NCI-H526 (cell line): ENCODE measurements at regions not wholly inside any gene's neighbourhood (a gene's known extent, or its start where the extent isn't known, plus 50 kb on each side); places are given as distances from the start of the nearest gene placed in this dataset.

ENCODE experiments used
- DNase-seq, 2 experiments: peaks; one replicate each; lab custom pipeline; 2025; lab: John Stamatoyannopoulos, UW

- DNase-seq: no peak
Observed at GRCh38 chr5:106363578-106363977, 1307.2 kb downstream of the EFNA5 start.

- DNase-seq: no peak
Observed at GRCh38 chr5:106361905-106362304, 1308.8 kb downstream of the EFNA5 start.

- DNase-seq: no peak
Observed at GRCh38 chr5:106331415-106331814, 1339.3 kb downstream of the EFNA5 start.

GRCh38 chr5:106324356-106324755, 1346.4 kb downstream of the EFNA5 start:
- no peak for DNase-seq

- no peak for DNase-seq
Observed at GRCh38 chr5:106321242-106321641, 1349.5 kb downstream of the EFNA5 start.

- DNase-seq: no peak
Observed at GRCh38 chr5:106314221-106314824, 1356.4 kb downstream of the EFNA5 start.

GRCh38 chr5:106312360-106312759, 1358.4 kb downstream of the EFNA5 start:
- no peak for DNase-seq

GRCh38 chr5:106311230-106311915, 1359.4 kb downstream of the EFNA5 start:
- DNase-seq: no peak

GRCh38 chr5:106307265-106307664, 1363.5 kb downstream of the EFNA5 start:
- DNase-seq: no peak

GRCh38 chr5:106306313-106307028, 1364.3 kb downstream of the EFNA5 start:
- no peak for DNase-seq

GRCh38 chr5:106303911-106304310, 1366.8 kb downstream of the EFNA5 start:
- DNase-seq: no peak

GRCh38 chr5:106292654-106293053, 1378.1 kb downstream of the EFNA5 start:
- no peak for DNase-seq

GRCh38 chr5:106290841-106291240, 1379.9 kb downstream of the EFNA5 start:
- no peak for DNase-seq

- no peak for DNase-seq
Observed at GRCh38 chr5:106288979-106289378, 1381.8 kb downstream of the EFNA5 start.

GRCh38 chr5:106277540-106278096, 1393.1 kb downstream of the EFNA5 start:
- no peak for DNase-seq

GRCh38 chr5:106269252-106269843, 1401.4 kb downstream of the EFNA5 start:
- peak in 1 of 2 experiments; percentile 17 for DNase-seq

GRCh38 chr5:106267256-106267655, 1403.5 kb downstream of the EFNA5 start:
- no peak for DNase-seq

GRCh38 chr5:106262395-106262794, 1408.3 kb downstream of the EFNA5 start:
- no peak for DNase-seq

GRCh38 chr5:106259431-106260090, 1411.2 kb downstream of the EFNA5 start:
- peak; percentile 50 to 56 for DNase-seq

GRCh38 chr5:106258591-106259125, 1412.1 kb downstream of the EFNA5 start:
- no peak for DNase-seq

- no peak for DNase-seq
Observed at GRCh38 chr5:106254784-106255183, 1416.0 kb downstream of the EFNA5 start.
